Stimulated activated CD4-positive, alpha-beta T cell treated with anti-CD3 and anti-CD28 coated beads, Interleukin-12 subunit alpha, Interleukin-12 subunit beta, amount 100 ng/mL, for 48 hours (primary cell): ENCODE measurements at regions not wholly inside any gene's neighbourhood (a gene's known extent, or its start where the extent isn't known, plus 50 kb on each side); places are given as distances from the start of the nearest gene placed in this dataset.
"Not testable (repeated sequence)": the region's sequence is repeated elsewhere in the genome, so short reads cannot be mapped to it uniquely, and the experiment has no call there.

ENCODE experiments used
- DNase-seq, 3 donors: peaks; one replicate each; pipeline ENCODE4 v3.0.0-alpha.2; 2020; ENCODE audit warnings: low read depth in 2 of 3, low spot score in 1 of 3

DNA sequence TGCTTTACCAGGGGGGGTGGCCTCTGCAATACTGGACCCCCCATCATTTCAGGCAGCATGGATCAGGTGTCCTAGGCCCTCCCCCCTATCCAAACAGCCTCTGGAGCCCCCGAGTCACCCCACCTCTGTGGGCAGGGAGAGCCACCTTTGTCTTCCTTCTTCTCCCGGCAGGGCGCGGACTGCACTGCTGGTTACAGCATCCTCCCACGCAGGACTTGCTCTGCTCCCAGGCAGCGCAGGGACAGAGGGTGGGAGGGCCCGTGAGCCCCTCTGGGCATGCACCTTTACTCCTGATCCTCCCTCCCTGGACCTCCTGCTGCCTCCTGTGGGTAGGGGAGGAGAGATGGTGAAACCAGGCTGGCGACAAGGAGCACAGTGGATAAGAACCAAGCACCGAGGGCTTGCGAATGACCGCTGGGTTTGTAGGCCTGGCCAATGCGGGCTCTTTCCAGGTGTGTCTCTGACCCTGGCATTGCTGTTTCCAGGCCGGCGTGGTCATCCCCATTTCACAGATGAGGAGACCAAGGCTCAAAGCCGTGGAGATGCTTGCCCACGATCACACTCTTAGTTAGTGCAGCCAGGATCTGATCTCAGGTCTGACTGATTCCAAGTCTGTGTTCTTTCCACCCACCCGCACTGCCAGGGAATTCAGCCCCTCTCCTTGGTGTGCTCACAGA is 73.6 kb upstream of the TARDBP start:
- no peak for DNase-seq

DNA sequence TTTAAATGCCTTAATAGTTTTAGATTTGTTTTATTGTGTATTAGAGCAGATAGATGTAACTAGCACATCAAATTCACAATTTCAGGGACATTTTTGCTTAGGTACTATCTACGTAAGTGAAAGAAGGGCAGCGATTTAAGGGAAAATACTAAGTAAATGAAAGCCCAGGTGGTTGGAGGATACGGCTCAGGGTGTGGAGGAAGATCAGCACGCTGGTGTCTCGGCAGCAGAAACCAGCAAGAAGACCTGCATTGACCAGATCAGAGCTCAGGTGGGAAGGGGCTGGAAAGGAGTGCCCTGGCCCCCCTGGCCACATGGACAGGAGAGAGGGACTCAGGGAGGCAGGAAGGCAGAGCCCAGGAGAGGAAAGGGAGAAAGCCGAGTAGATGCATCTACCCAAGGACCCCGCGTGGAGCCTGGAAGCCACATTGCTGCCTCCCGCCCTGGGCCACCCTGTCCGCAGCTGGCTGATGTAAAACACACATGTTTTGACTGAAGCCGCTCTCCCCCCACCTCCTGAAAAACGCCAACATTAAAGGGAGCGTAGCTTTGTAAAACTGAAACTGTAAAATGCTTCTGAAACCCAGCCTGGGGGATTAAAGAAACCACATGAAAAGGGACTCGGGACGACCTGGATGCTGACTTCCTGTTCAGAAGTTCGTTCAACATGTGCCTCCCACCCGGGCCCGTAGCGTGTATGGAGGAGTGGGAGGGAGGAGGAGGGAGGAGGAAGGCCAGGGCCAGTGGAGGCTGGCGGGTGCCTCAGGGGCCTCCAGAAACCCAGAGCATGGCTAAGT is 72.6 kb upstream of the TARDBP start:
- peak; percentile 52 to 58 (median 54) for DNase-seq

DNA sequence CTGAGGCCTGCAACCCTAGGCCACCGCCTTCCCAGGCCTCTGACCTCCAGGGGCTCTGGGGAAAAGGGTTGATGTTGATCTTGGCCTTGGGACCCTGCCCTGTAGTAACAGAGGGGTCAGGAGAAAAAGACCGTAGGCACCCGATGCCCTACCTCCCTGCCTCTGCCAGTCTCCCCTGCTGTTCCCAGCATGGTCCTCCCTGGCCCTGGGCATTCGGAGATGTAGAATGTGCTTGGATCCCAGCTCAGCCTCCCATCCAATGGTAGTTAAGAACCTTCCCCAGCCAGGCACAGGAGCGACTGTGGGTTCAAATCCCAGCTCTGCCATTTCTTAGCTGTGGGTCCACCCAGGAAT is 72.0 kb upstream of the TARDBP start:
- no peak for DNase-seq

DNA sequence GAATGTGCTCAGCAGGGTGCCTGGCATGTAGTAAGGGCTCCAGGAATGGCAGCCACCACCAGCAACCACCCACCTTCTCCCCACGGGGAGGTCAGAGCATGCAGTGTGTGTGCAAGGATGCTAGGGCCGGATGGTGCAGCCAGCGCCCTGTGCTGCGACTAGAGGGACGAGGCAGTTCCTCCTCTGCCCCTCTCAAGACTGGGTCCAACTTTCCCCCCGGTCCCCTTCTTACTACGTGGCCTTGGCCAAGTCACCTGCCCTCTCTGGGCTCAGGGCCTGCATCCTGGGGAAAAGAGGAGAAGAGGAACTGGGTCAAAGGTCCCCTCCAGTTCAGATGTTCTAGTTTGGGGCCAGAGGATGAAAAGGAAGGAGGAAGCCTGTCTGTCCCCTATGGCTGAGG is 71.6 kb upstream of the TARDBP start:
- no peak for DNase-seq

DNA sequence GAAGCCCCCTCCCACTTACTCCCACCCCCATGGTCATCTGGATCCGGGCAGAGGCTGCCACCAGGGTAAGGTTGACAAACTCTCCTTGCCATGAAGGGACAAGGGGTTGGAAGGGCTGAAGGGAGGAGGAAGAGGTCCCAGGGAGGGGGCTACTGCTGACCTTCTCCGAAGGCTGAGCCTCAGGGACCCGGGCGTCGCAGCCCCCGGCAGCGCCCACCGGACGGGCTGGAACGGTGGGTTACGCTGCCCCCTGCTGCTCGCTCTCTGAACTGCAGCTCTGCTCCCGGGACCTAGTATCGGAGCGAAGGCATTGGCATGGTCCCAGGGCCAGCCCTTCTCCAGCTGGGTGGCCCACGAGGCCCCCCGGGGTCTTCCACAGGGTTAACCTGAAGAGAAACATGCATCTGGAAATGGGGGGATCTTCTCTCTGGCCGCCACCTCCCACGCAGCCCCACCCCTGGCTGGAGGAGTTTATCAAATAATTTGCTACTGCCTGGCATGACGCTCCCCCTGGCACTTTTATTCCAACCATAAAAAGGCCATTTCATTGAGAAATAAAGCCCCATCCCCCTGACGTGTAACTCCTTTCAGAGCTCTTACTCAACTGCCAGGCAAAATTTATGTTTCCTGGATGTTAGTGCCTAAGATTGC is 70.4 kb upstream of the TARDBP start:
- peak in 2 of 3 donors; percentile 42 to 73 for DNase-seq

DNA sequence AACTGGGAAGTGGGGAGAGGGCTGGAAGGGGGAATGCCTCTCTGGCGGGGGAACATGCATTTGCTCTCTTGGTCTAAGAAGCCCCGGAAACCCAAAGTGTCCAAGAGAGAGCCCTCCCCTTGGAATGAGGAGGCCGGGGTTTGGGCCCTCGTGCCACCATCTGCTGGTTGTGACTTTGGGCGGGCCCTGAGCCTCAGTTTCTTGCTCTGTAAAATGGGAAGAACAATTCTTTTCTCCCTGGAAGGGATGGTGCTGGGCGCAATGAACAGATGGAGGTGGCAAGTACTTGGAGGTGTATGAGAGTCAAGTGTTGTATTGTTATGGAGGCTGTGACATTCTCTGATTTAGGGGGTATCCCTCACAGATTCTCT is 69.9 kb upstream of the TARDBP start:
- DNase-seq = no peak

DNA sequence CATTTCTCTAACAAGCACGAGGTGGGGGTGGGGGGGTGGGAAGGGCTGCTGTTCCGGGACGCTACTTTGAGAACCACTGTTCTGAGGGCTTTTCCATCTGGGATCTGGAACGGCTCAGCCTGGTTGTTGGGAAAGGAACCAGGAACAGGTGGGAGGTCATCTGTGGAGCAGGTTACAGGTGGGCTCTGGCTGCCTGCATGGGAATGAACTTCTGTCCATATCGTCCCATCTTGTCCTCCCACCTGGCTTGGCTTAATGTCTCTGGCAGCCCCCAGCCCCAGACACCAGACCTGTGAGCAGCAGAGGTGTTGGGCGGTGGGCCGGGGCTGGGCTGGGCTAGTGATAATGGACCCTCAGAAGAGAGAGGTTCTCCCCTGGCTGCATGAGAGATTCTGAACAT is 69.4 kb upstream of the TARDBP start:
- no peak for DNase-seq

DNA sequence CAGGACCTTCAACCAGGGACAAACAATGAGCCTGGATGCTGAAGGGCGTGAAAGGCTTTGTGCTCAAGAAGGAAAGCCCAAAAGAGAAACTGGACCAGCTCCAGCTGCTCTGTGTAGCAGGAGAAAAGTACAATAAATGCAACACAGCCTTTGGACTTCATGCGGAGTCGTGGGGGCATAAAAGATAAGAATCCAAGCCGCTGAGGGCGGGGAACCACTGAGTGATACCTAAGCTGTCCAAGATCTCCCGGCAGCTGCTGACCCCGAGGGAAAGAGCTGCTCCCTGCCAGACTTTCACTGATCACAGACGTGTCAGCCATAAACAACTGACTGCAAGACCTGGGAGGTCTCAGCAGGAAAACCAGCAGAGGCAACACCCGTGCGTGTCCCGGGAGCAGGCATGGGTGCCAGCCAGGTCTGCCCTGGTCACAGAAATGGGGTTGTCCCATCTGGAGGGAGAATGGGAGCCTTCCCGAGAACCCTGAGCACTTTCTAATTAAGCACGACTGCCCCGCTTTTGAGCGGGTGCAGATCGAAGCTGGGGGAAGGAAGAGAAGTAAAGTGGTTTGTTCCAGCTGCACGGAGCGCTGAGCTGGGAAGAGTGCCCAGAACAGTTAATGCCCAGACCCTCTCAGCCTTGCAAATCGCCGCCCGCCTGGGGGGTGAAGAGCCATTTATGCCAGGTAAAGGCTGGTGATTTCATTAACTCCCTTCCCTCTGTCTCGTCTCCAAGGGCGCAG is 68.3 kb upstream of the TARDBP start:
- DNase-seq = no peak

DNA sequence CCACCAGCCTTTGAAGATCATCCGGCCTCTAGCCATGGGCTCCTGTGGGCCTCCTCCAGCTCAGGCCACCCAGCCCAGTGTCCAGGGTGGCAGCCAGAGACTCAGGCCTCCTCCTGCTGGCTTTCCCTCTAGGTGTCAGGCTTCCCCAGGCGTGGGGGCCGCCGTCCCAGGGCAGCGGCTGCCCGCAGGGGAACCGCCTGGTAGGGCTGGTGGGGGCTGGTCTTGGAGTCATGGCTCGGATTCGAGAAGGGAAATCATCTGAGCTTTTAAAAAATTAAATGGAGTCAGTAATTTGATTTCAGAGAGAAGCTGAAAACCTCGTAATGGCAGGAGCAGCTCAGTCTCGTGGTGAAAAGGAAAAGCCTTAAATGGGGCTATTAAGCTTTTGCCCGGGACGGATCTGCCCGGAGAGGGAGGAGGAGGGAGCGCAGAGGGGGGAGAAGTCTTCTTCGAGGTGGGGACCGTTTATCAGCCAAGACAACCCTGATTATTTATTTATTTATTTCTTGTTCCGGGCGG is 66.4 kb upstream of the TARDBP start:
- no peak for DNase-seq

DNA sequence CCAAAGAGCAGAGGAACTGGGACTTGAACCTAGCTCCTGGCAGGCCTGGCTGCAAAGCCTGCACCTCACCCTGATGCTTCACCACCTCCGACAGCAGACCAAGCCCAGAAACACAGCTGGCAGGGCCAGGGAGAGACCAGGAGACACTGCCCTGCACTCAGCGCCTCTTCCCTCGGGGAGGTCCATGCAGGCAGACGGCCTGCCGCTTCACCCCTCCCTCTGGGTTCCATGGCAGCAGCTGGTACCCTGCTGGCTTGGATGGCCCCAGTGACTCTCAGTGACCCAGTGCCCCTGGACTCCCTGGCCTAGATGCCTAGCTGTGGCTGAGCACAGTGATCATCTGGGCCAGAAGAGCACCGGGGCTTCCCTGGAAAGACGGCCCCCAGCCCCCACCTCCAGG is 65.3 kb upstream of the TARDBP start:
- DNase-seq = no peak

DNA sequence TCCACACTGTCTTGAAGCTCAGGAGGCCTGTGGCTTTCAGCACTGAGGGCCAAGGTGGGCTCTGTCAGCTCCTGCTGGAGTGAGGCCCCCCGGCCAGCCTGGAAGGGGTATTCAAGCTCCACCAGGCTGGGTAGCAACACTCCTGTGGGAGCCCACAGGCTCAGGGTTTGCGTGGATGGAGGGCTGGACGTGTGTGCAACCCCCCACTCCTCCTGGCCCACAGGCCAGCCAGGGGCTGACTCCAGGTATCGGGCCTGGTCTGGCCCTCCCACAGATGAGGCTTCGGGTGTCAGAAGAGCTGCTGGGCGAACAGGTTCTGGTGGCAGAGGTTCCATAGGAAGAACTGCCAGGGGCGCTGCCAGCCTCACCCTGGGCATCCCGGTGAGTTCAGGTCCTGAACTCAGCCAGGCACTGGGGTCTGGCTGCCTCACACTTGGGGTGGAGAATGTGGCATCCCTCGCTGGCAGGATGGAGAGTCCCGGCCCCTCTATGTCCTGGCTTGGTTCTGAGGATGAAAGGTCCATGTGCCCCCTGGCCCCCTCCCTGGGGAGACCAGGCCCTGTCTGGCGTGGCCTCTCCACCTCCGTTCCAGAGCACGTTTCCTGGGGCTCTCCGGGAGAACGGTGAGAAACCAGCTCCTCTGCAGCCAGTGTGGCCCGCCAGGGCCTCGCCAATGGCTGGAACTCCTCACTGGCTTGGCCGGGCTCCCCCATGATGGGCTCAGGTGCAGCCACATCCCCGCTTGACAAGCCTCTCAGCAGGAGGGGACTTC is 64.6 kb upstream of the TARDBP start:
- DNase-seq = no peak

DNA sequence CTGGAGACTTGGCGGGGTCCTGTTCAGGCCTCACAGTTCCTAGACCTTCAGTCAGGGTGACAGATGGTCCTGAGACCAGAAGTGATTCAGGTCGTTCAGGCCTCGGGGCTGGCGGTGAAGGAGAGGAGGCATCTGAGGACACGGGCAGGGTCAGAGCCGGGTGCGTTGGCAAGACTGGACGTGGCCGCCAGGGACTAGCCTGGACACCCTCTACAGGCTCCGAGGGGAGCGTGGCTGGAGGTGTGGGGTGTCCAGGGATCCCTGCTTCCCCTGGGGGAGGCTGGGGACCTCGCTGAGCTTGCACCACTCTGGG is 64.0 kb upstream of the TARDBP start:
- no peak for DNase-seq

DNA sequence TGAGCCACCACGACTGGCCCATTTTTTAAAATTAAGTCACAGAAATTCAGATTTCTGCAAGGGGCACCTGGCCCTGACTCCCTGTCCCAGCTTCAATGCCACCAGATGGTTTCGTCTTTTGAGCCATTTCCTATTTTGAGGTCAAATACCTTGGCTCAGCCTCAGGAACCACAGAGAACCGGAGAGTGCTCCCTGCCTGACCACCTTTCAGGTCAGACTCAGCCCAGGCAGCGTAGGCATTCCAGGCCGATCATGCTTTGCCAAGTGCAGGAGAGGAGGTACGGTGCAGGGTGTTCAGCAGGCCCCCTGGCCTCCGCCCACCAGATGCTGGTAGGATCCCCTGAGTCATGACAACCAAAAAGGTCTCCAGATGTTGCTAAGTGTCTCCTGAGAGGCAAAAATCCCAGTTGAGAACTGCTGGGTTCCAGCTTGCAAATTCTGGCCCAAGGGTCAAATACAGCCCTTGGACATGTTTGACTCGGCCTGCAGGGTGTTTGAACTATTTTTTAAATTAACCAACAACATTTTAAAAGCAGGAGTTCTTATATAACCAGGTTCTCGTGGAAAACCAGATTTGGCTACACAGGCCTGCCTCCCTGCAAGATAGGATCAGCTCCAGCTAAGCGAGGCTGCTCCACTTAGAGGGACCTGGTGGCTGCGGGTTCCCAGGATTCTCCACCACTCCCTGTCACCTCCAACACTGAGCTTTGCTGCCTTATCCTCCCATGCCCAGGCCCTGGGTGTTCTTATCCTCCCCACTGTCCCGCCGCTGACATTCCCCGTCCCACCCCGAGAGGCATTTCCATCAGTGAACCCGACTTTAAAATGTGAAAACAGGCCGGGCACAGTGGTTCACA is 61.9 kb upstream of the TARDBP start:
- no peak for DNase-seq

DNA sequence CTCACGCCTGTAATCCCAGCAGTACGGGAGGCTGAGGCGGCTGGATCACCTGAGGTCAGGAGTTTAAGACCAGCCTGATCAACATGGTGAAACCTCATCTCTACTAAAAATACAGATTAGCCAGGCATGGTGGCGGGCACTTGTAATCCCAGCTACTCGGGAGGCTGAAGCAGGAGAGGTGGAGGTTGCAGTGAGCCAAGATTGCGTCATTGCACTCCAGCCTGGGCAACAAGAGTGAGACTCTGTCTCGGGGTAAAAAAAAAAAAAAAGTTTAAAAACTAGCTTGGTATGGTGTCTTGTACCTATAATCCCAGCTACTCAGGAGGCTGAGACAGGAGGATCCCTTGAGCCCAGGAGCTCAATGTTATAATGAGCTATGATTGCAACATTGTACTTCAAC is 61.2 kb upstream of the TARDBP start:
- DNase-seq = not testable (repeated sequence)

DNA sequence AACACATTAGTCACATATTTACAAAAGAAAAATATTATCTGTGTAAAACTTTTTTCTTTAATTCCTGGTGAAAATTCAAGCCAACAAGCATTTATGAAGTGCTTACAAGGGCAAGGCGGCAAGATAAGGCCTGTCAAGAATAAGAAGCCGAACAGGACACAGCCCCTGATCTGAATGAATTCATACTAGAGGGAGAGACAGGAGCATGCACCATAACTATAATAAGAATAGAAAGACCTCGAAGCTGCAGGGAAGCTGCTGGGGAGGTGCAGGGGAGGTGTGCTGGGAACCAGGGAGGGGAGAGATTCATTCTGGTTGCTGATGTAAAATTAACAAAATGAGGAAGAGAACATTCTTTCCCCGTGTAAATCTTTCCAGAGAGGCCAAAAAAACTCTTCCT is 60.5 kb upstream of the TARDBP start:
- DNase-seq = no peak

DNA sequence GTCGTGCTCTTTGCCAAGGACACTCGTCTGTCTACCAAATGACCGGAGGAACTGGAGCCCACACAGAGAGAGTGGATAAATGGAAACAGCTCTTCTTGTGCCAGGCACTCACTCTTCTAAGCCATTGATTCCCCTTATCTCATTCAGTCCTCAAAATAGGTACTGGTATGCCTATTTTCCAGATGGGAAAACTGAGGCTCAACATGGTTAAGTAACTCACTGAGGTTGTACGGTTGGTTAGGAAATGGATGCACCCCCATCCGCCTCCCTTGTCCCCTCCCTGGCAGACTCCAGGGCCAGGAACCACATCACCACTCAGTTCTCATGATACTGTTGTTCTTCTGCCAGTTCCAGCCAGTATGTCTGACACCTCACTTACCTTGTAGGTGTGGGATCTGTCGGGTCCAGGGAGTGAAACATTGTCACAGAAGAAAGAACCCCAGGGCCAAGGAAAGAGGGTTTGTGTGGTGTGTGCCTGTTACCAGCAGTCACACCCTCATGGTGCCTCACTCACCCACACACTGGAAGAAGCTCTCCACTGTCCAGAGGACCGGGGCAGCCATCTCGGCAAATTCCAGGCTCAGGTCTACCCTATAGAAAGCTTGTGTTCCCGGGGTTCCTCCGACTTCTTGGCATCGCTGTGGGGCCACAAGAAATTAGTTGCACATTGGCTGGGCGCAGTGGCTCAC is 58.8 kb upstream of the TARDBP start:
- no peak for DNase-seq

DNA sequence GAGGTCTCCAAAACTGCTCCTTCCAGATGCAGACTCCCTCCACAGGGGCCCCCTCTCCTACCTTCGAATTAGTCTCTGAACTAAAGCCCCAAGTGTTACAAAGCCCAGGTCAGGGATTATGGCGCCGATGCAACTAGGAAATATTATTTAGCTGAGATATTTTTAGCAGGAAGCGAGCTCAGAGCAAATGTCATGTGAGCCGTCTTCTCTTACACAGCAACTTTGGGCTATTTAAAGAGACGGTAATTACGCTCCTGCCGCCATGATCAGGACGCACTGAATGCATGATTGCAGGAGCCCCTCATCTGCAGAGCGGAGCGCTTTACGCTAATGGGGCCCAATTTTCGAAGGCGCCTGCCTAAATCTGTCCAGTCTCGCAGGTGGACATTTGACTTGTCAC is 55.3 kb upstream of the TARDBP start:
- no peak for DNase-seq

DNA sequence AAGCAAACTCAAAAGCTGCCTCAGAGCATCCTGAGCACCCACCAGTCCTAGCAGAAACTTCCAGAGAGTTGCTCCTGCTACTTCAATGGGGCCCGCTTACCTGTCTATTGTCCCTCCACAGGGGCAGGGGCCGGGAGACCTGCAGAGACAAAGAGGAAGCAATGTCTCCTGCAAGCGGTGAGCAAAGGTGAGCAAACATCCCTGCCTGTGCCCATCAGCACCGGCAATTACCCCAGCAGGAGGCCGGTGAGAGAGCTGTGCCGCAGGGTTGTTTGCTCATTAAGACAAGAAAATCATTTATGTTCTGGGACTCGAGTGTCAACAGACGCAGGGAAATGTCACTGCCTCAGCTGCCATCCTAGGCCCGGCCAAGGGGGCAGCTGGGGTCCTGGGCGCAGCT is 53.8 kb upstream of the TARDBP start:
- DNase-seq = no peak
